HG02678 (cell line): ENCODE measurements at regions not wholly inside any gene's neighbourhood (a gene's known extent, or its start where the extent isn't known, plus 50 kb on each side); places are given as distances from the start of the nearest gene placed in this dataset.
"Not testable (repeated sequence)": the region's sequence is repeated elsewhere in the genome, so short reads cannot be mapped to it uniquely, and the experiment has no call there.

ENCODE experiments used
- ATAC-seq: cut with Tn5 transposase; IDR thresholded peaks from one replicate; pipeline ENCODE4 v1.9.1; 2021; ENCODE audit warnings: mild to moderate bottlenecking, moderate library complexity; ENCODE audit not compliant: unreplicated experiment

GRCh38 chr17:33560165-33560564, 267.1 kb upstream of the ASIC2 start:
- ATAC-seq = no peak

DNA sequence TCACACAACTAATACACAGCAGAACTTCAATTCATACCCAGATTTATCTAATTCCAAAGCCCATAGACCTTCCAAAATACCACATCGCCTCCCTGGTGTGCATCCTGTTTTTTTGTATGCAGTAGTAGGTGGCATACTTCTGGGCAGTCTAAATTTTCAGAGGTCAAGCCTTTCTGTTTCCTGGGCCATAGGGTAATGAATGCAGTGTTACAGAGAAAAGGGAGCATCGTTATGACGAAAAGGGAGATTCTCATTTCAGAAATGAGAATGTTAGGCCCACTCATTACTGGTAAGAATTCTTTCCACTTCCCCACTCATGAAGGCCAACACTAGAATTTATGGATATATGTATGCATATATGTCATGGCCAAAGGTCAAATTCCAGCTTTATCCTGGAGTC, 267.8 kb upstream of the ASIC2 start:
- no peak for ATAC-seq

- ATAC-seq = no peak
Measured at GRCh38 chr17:33561569-33562334, 268.7 kb upstream of the ASIC2 start.

GRCh38 chr17:33562792-33563191, 269.7 kb upstream of the ASIC2 start:
- ATAC-seq = no peak

DNA sequence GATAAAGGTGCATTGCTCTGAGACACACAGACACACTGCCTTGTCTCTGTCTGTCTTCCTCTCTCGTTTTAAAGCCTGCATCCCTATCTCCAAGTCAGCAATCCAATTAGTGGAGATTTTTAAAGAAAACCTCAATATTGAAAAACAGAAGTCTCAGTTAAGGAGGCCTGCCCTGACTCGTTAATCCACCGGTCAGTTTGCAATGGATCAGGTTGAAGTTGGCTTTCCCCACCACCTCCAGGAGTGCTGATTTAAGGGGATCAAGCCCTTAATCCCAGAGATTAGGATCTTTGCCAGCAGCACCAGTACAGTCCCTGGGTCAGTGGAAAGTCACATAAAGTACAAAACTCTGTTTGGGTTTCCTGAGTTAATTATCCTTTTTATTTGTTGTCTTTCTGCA, 271.1 kb upstream of the ASIC2 start:
- ATAC-seq = no peak

- ATAC-seq = no peak
Measured at GRCh38 chr17:33567223-33567622, 274.1 kb upstream of the ASIC2 start.

GRCh38 chr17:33572615-33573014, 279.5 kb upstream of the ASIC2 start:
- ATAC-seq = no peak

- ATAC-seq = no peak
Measured at GRCh38 chr17:33574942-33575445, 281.9 kb upstream of the ASIC2 start.

- not testable (repeated sequence) for ATAC-seq
Measured at GRCh38 chr17:33579740-33580139, 286.6 kb upstream of the ASIC2 start.

DNA sequence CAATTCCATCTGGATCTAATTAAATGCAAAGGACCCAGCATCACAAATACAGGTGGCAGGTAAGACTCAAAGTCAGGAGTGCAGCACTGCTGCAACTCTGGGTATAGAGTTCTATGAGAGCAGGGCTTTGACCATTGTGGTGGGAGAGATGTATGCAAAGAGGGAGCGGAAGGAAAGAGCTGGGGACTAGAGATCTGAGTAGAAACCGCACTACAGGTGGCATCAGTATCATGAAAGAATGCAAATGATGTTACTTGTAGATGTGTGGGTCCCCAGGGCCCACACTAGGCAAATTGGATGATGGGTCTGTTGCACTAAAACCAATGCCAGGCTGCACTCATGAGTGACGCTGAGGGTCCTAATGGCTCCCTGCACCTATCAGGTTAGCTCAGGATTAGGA, 287.1 kb upstream of the ASIC2 start:
- no peak for ATAC-seq

- ATAC-seq = no peak
Measured at GRCh38 chr17:33582661-33583060, 289.6 kb upstream of the ASIC2 start.

GRCh38 chr17:33583518-33584417, 290.7 kb upstream of the ASIC2 start:
- ATAC-seq = no peak

DNA sequence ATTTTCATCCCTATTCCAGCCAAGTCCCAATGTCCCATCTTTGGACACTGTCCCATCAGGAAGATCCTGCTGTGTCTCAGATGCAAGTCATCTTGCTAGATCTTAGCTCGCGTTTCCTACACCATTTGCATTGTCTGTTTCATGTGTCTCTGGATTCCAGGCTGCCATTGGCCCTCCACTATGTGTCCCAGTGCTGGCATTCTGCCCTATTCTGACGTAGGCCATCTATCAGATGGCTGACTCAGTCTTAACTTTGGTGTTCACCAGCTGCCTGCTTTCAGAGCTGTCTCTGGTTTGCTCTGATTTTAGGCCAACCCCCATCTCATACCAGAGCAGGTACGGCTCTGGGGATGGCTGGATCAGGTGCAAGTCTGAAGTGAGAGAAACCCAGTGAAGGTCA, 300.9 kb upstream of the ASIC2 start:
- ATAC-seq = no peak

DNA sequence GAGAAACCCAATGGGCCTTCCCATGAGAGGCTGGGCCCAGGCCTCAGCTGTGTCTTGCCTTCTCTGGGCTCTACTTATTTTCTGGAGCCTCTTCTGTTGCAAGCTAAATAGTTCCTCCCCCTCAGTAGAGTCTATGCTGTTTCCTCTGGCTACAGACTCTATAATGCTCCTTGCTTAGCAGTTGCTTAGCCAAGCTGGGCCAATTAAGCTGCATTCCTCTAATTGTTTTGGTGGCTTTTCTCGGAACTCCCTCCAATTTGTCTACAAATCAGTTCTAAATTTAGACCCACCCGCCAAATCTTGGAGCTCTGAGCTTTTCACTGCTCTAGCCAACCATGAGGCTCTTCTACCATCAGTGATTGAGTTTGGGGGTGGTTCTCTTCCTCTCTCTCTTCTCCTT, 302.7 kb upstream of the ASIC2 start:
- no peak for ATAC-seq

DNA sequence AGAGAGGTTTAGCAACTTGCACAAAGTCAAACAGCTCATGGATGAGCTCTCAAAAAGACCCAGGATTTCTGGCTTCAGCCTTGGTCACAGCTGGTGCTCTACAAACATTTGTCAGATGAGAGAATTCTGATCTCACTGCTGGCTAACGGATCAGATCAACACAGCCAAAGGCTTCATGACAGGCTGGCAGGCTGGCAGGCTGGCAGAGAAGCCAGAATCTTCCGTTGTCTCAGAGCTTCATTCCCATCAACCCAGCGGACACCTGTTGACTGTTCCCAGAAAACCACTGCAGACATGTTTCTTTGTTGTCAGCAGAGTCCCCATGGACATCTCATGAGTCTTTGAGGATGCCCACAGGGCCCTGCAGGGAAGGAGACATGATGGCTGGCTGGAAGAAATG, 303.8 kb upstream of the ASIC2 start:
- no peak for ATAC-seq

- ATAC-seq = no peak
Measured at GRCh38 chr17:33598797-33599196, 305.7 kb upstream of the ASIC2 start.

- no peak for ATAC-seq
Measured at GRCh38 chr17:33602981-33603380, 309.9 kb upstream of the ASIC2 start.

GRCh38 chr17:33603789-33604188, 310.7 kb upstream of the ASIC2 start:
- ATAC-seq = no peak

- ATAC-seq = no peak
Measured at GRCh38 chr17:33611532-33611931, 318.4 kb upstream of the ASIC2 start.

- no peak for ATAC-seq
Measured at GRCh38 chr17:33615861-33616260, 322.8 kb upstream of the ASIC2 start.

DNA sequence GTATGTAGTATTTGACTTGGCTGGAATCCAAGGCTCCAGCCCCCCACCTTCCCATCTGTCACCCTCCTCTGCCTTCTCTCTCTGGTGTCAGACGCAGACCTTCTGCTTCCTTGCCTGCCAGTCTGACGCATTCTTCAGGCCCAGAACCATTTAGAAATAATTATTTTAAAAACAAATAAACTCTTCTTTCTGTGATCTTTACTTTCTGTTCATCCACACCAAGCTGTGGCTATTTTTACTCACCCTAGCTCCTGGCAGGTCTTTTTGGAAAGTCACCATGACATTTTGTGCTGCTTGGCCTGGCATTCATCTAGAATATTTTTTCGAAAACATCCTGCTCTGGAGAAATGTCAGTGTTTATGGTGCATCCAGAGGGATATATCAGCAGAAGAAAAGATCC, 330.7 kb upstream of the ASIC2 start:
- no peak for ATAC-seq
